ACHN (cell line): ENCODE measurements at regions not wholly inside any gene's neighbourhood (a gene's known extent, or its start where the extent isn't known, plus 50 kb on each side); places are given as distances from the start of the nearest gene placed in this dataset.

Experiments used
- DNase-seq: peaks from one replicate; pipeline ENCODE4 v3.0.0-alpha.2; 2015
- in situ Hi-C: cut with HindIII; loops from 2 replicates; pipeline ENCODE4 v1.10.0; 2017; ENCODE audit warnings: low sequenced_read_pairs, low pct_ligation_motif_present, low pct_unique_long_range_greater_than_20kb

GRCh38 chr14:42014301-42014700 lies 407.6 kb downstream of the LRFN5 start:
- no peak for DNase-seq
- in situ Hi-C loops, result no loop called here

GRCh38 chr14:42013559-42013958 lies 406.9 kb downstream of the LRFN5 start:
- in situ Hi-C loops, result no loop called here
- DNase-seq, result no peak

- DNase-seq, result no peak
- in situ Hi-C loops, result no loop called here
These were observed 406.5 kb downstream of the LRFN5 start for GRCh38 chr14:42013153-42013552.

GRCh38 chr14:42011221-42011620 lies 404.5 kb downstream of the LRFN5 start:
- DNase-seq, result no peak
- in situ Hi-C loops, result no loop called here

- DNase-seq, result no peak
- in situ Hi-C loops, result no loop called here
These were observed 397.6 kb downstream of the LRFN5 start for GRCh38 chr14:42004321-42004720.

- peak; percentile 9 for DNase-seq
- in situ Hi-C loops, result no loop called here
These were observed 395.5 kb downstream of the LRFN5 start for GRCh38 chr14:42002141-42002540.

- no peak for DNase-seq
- in situ Hi-C loops, result no loop called here
These were observed 394.8 kb downstream of the LRFN5 start for GRCh38 chr14:42001431-42001830.

GRCh38 chr14:42000450-42000849 lies 393.8 kb downstream of the LRFN5 start:
- in situ Hi-C loops, result no loop called here
- no peak for DNase-seq

GRCh38 chr14:41993687-41994086 lies 387.0 kb downstream of the LRFN5 start:
- no peak for DNase-seq
- in situ Hi-C loops, result no loop called here

- DNase-seq, result no peak
- in situ Hi-C loops, result no loop called here
These were observed 380.0 kb downstream of the LRFN5 start for GRCh38 chr14:41986700-41987099.

- in situ Hi-C loops, result no loop called here
- DNase-seq, result no peak
These were observed 379.5 kb downstream of the LRFN5 start for GRCh38 chr14:41986083-41986645.

GRCh38 chr14:41973178-41973577 lies 366.5 kb downstream of the LRFN5 start:
- in situ Hi-C loops, result no loop called here
- DNase-seq, result no peak

- DNase-seq, result no peak
- in situ Hi-C loops, result no loop called here
These were observed 365.9 kb downstream of the LRFN5 start for GRCh38 chr14:41972531-41972930.

- no peak for DNase-seq
- in situ Hi-C loops, result no loop called here
These were observed 353.6 kb downstream of the LRFN5 start for GRCh38 chr14:41960281-41960680.

- in situ Hi-C loops, result no loop called here
- no peak for DNase-seq
These were observed 350.8 kb downstream of the LRFN5 start for GRCh38 chr14:41957459-41957858.
